Transverse colon (tissue), 4 donors: ENCODE measurements at regions not wholly inside any gene's neighbourhood (a gene's known extent, or its start where the extent isn't known, plus 50 kb on each side); places are given as distances from the start of the nearest gene placed in this dataset.

ENCODE experiments used
- CTCF ChIP-seq, 5 experiments: fragments of 200-600 bp in 3 of 5; fragments of 450-650 bp in 2 of 5; sonication (generic) in 3 of 5; IDR thresholded peaks; 1 replicate in 2 of 5; 2 replicates in 3 of 5; pipeline ENCODE4 v1.5.1; 2016 to 2017; ENCODE audit warnings: antibody characterized with exemption in 5 of 5, inconsistent platforms in 3 of 5, mild to moderate bottlenecking in 2 of 5, moderate library complexity in 1 of 5
- EP300 ChIP-seq: sonication (generic); formaldehyde crosslinking; IDR thresholded peaks from one replicate; pipeline ENCODE4 v1.6.1; 2017; ENCODE audit warnings: antibody characterized with exemption, low read depth
- POLR2A ChIP-seq: fragments of 450-650 bp; IDR thresholded peaks from one replicate; pipeline ENCODE4 v1.6.1; 2016; ENCODE audit warnings: antibody characterized with exemption, mild to moderate bottlenecking, moderate library complexity
- POLR2AphosphoS5 ChIP-seq, 3 donors: sonication (generic); formaldehyde crosslinking; IDR thresholded peaks; one replicate each; pipeline ENCODE4 v1.6.1; 2016; ENCODE audit warnings: antibody characterized with exemption in 3 of 3

- TF ChIP-seq POLR2A, result no peak
- no peak for TF ChIP-seq CTCF (IDR thresholded peaks at IDR 0.05)
- no peak for TF ChIP-seq EP300
- TF ChIP-seq POLR2AphosphoS5 (IDR thresholded peaks at IDR 0.05), result no peak
These were observed 252.5 kb upstream of the RGS18 start for GRCh38 chr1:191905781-191906180.
